ENCODE measurements at regions not wholly inside any gene's neighbourhood (a gene's known extent, or its start where the extent isn't known, plus 50 kb on each side); places are given as distances from the start of the nearest gene placed in this dataset.
A peak's percentile ranks its signal among the peaks of the same experiment; 100 is the strongest.

DNA sequence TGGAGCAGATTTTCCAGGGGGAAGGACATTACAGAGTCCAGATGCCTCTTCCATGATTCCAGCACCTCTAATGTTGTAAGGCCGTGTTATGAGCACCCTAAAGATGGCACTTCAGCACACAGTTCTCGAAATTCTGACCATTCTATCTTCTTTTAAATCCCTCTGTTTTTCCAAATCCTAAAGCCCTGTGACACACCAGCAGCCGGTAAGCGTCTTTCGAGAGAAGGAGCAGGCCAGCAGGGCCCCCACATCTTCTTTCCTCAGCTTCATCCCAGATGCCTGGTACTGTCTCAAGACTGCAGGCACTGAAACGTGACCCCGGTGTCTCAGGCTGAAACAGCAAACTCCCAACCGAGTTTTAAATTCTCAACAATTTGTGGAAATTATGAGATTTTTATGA, 211.6 kb upstream of the FOXQ1 start:
- H3K27me3 Mint-ChIP-seq (ENCODE audit: unreplicated experiment), result peaks cover 15% of the 10 kb centered on the region

DNA sequence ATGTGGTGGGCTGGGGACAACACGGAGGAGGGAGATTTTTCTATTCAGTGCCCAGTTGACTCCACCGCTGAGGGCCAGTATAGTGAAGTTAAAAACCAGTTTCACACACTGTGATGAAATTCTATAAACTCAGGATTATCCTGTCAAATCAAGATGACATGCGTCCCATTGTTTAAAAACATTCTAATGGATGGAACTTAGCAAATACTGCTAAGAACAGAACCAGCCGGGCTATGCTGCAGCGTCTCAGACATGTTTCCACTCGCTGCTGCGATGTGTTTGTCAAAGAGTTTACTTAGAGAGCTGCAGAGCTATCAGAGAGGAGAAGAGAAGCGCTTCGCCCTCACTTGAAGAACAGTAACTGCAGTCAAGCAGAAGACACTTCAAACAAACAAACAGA, 212.6 kb upstream of the FOXQ1 start:
- no peaks in the 10 kb centered on the region for H3K9me3 Mint-ChIP-seq (ENCODE audit: unreplicated experiment)
- DNase-seq (ENCODE audit: extremely low spot score, unreplicated experiment), result peak; percentile 42
- H3K4me3 Mint-ChIP-seq (ENCODE audit: unreplicated experiment), result no peak overlapping the region
- TF ChIP-seq, protein P1, sequence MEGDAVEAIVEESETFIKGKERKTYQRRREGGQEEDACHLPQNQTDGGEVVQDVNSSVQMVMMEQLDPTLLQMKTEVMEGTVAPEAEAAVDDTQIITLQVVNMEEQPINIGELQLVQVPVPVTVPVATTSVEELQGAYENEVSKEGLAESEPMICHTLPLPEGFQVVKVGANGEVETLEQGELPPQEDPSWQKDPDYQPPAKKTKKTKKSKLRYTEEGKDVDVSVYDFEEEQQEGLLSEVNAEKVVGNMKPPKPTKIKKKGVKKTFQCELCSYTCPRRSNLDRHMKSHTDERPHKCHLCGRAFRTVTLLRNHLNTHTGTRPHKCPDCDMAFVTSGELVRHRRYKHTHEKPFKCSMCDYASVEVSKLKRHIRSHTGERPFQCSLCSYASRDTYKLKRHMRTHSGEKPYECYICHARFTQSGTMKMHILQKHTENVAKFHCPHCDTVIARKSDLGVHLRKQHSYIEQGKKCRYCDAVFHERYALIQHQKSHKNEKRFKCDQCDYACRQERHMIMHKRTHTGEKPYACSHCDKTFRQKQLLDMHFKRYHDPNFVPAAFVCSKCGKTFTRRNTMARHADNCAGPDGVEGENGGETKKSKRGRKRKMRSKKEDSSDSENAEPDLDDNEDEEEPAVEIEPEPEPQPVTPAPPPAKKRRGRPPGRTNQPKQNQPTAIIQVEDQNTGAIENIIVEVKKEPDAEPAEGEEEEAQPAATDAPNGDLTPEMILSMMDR (IDR thresholded peaks at IDR 0.05), result no peak
- H3K27me3 Mint-ChIP-seq (ENCODE audit: unreplicated experiment), result peaks cover 8% of the 10 kb centered on the region
- peaks cover 7% of the 10 kb centered on the region for H3K4me1 Mint-ChIP-seq (ENCODE audit: unreplicated experiment)
- H3K27ac Mint-ChIP-seq (ENCODE audit: unreplicated experiment), result no peak overlapping the region
- H3K36me3 Mint-ChIP-seq (ENCODE audit: unreplicated experiment), result no peaks in the 10 kb centered on the region

More for the DNA sequence above, 211.6 kb upstream of the FOXQ1 start:
- H3K9me3 Mint-ChIP-seq (ENCODE audit: unreplicated experiment), result no peaks in the 10 kb centered on the region
- TF ChIP-seq, protein P1 (IDR thresholded peaks at IDR 0.05), result no peak
- H3K4me3 Mint-ChIP-seq (ENCODE audit: unreplicated experiment), result no peak overlapping the region
- no peak for DNase-seq (ENCODE audit: extremely low spot score, unreplicated experiment)
- no peak overlapping the region for H3K27ac Mint-ChIP-seq (ENCODE audit: unreplicated experiment)
- H3K4me1 Mint-ChIP-seq (ENCODE audit: unreplicated experiment), result no peaks in the 10 kb centered on the region
- H3K36me3 Mint-ChIP-seq (ENCODE audit: unreplicated experiment), result no peaks in the 10 kb centered on the region

- Mint-ChIP-seq H3K4me3 (ENCODE audit: unreplicated experiment) (no peak overlapping the region), H3K9me3 (ENCODE audit: unreplicated experiment) (no peaks in the 10 kb centered on the region), H3K27me3 (ENCODE audit: unreplicated experiment) (peaks cover 7% of the 10 kb centered on the region), H3K36me3 (ENCODE audit: unreplicated experiment) (no peaks in the 10 kb centered on the region), H3K4me1 (ENCODE audit: unreplicated experiment) (peaks cover 10% of the 10 kb centered on the region), H3K27ac (ENCODE audit: unreplicated experiment) (no peak overlapping the region)
- DNase-seq (ENCODE audit: extremely low spot score, unreplicated experiment), result peak; percentile 66
- TF ChIP-seq, protein P1 (IDR thresholded peaks at IDR 0.05), result no peak
Measured at GRCh38 chr6:1096967-1097765, 214.7 kb upstream of the FOXQ1 start.

- Mint-ChIP-seq H3K4me3 (ENCODE audit: unreplicated experiment) (no peak overlapping the region), H3K27me3 (ENCODE audit: unreplicated experiment) (peaks cover 7% of the 10 kb centered on the region), H3K36me3 (ENCODE audit: unreplicated experiment) (no peaks in the 10 kb centered on the region), H3K9me3 (ENCODE audit: unreplicated experiment) (no peaks in the 10 kb centered on the region), H3K27ac (ENCODE audit: unreplicated experiment) (peak overlapping the region; percentile 54), H3K4me1 (ENCODE audit: unreplicated experiment) (peaks cover 10% of the 10 kb centered on the region)
- TF ChIP-seq, protein P1 (IDR thresholded peaks at IDR 0.05), result no peak
- no peak for DNase-seq (ENCODE audit: extremely low spot score, unreplicated experiment)
Measured at GRCh38 chr6:1094306-1094705, 217.6 kb upstream of the FOXQ1 start.

DNA sequence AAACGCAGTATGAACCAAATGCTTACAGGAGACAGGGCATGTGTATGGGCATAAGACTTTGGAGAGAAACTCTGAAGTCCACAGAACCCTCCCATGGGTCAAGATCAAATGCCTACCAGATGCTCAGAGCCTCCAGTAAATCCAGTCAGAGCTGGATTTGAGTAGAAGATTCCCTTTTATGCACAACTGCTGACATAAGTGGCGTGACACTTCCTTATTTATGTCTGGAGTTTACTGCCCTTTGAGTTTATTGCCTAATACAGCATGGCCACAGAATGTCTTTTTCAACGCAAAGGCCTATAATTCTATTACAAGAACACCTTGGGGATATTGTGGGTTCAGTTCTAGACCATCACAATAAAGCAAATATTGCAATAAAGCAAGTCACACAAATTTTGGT, 220.0 kb upstream of the FOXQ1 start:
- Mint-ChIP-seq H3K4me3 (ENCODE audit: unreplicated experiment) (no peak overlapping the region), H3K9me3 (ENCODE audit: unreplicated experiment) (no peaks in the 10 kb centered on the region), H3K27ac (ENCODE audit: unreplicated experiment) (no peak overlapping the region), H3K27me3 (ENCODE audit: unreplicated experiment) (peaks cover 3% of the 10 kb centered on the region), H3K36me3 (ENCODE audit: unreplicated experiment) (no peaks in the 10 kb centered on the region), H3K4me1 (ENCODE audit: unreplicated experiment) (peaks cover 10% of the 10 kb centered on the region)
- TF ChIP-seq, protein P1 (IDR thresholded peaks at IDR 0.05), result no peak
- no peak for DNase-seq (ENCODE audit: extremely low spot score, unreplicated experiment)

All from osteocyte (in vitro differentiated cells).